GM19452 (cell line): ENCODE measurements at regions not wholly inside any gene's neighbourhood (a gene's known extent, or its start where the extent isn't known, plus 50 kb on each side); places are given as distances from the start of the nearest gene placed in this dataset.

Experiments
- ATAC-seq: cut with Tn5 transposase; IDR thresholded peaks from one replicate; pipeline ENCODE4 v1.9.1; 2021; ENCODE audit not compliant: unreplicated experiment

GRCh38 chr1:163406772-163407171, 85.0 kb downstream of the NUF2 start:
- no peak for ATAC-seq

DNA sequence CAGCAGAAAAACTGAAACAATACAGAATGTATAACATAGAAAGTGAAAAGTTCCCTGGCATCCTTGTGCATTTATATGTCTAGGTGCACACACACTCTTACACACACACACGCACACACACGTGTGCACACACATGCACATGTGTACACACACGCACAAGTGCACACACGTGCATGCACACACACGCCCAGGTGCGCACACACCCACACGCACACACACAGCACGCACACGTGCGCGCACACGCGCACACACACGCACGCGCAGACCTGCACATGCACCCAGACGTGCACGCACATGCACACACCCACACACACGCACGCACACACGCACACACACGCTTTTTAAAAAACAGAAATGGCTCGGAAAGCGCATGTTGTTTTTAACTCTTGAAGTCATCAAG, 86.5 kb downstream of the NUF2 start:
- ATAC-seq: no peak

- ATAC-seq: no peak
Measured at GRCh38 chr1:163410073-163410999, 88.6 kb downstream of the NUF2 start.

- no peak for ATAC-seq
Measured at GRCh38 chr1:163412221-163412620, 90.5 kb downstream of the NUF2 start.

DNA sequence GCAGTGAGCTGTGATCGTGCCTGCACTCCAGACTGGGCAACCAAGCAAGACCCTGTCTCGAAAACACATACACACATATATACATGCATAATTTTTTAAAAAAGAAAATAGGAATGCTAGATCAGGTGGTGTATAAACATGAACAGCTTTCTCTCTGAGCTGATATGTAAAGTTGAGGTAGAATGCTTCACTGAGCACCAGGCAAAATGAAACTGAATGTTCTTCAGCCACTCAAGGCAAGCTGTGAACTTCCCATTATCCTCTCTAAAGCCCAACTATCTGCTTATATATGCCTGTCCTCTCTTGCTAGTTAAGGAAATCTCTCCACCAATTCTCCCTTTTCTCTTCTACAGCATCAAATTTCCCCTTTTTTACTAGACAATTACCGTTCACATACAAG, 93.0 kb downstream of the NUF2 start:
- ATAC-seq: peak; percentile 90

DNA sequence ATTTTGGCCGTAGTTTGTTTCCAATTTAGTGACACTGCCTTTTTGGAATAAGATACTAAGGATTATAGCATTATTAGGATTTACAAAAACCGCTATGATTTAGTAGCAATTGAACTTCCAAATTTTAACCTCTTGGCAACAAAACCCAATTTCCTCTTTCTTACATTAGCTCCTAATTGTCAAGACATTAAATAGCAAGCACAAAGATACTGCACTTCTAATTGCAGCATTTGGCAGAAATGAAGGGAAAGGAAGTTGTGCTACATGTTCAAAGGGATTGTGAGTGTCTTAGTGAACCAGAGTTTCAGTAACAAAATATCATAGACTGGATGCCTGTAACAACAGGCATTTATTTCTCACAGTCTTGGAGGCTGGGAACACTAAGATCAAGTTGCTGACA, 99.9 kb downstream of the NUF2 start:
- ATAC-seq: no peak

DNA sequence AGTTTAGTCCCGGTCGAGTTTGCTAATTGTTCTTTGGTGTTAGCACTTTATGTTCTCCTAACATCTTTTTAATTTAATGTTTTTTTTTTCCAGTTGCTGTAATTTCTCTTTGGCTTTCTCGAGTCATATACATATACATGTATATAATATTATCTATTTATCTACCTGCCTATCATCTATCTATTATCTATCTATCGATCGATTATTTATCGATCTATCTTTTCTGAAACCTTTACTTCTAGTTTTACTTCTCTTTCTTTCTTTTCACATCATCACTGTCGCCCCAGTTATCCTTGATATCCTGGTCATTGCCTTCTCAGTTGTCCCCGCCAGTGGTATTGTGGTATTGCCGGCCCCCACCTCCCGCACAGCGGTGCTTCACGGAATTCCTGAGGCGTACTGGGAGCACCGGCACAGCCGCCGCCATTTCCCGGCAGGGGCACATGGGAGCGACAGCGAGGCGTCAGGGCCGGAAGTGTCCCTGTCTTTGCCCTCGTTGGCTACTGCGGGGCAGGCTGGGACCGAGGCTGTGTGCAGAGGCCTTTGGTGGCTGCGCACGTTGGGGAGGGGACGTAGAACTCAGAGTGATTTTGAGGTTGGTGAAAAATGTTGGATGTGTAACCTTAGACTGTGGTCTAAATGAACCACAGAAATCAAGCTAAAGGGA, 101.1 kb downstream of the NUF2 start:
- ATAC-seq: no peak

- no peak for ATAC-seq
Measured at GRCh38 chr1:163426505-163427251, 104.9 kb downstream of the NUF2 start.

- no peak for ATAC-seq
Measured at GRCh38 chr1:163427279-163427678, 105.5 kb downstream of the NUF2 start.

GRCh38 chr1:163436140-163436812, 114.5 kb downstream of the NUF2 start:
- ATAC-seq: no peak

DNA sequence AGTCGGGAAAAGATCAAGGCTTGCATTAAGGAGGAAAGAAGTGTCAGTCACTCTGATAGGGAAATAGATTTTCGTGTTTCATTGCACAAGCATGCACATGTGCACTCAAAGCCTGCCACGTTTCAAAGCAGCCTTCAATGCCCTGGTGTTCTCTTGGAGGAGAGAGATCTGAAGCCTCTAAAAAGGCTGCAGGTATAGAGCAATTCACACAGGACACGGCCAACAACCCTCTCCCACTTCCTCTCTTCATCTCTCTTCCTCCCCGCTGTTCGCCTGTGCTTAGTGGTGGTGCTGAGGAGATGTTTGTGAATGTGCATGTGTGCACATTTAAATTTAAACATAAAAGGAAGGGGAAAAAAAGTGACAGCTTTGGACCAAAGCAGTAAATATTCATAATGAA, 117.7 kb downstream of the NUF2 start:
- ATAC-seq: no peak

- no peak for ATAC-seq
Measured at GRCh38 chr1:163440090-163440489, 118.3 kb downstream of the NUF2 start.

DNA sequence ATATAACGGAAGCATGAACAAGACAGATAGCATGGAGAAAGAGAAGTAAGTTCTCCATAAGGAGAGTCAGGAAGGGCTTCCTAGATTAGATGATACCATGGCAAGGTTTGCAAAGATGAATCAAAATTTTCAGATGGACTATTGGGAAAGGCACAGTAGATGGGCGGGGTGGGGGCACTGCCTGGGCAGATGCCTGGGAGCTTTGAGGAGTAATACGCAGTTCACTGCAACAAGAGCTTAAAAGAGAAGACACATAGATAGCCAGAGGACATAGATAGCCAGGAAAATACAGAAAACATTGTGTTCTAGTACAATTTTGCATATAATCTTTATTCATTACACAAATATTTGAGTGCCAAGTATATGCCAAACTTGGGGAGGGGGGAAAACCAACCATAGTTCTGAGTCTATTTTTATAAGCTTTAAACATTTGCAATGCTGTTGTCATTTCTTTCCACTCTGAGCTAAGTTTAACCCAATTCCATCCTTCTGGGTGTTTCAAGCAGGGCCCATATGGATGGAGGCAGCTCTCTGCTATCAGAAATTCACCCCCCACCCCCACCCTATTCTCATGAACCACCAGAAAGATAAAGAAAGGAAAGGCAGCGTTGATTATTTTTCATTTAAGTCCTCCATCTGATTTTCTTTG, 120.6 kb downstream of the NUF2 start:
- ATAC-seq: no peak

GRCh38 chr1:163442895-163443294, 121.1 kb downstream of the NUF2 start:
- ATAC-seq: no peak

DNA sequence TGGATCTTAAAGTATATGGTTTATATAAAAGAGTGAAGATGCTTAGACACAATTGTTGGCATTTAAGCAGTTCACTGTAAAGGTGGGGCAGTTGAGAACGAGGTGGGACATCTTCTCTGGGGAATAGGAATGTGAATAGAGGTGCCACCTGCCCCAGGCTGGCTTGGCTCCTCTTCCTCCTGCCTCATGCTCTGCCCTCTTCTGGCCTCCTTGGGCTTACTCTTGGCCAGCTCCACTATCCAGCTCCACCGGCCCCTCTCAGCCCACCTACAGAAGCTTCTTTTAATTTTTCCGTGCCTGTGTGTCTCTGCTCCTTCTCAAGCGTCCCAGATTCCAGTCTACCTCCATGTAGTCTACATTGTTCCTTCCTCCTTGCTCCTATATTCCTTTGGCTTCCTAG, 122.1 kb downstream of the NUF2 start:
- ATAC-seq: no peak

DNA sequence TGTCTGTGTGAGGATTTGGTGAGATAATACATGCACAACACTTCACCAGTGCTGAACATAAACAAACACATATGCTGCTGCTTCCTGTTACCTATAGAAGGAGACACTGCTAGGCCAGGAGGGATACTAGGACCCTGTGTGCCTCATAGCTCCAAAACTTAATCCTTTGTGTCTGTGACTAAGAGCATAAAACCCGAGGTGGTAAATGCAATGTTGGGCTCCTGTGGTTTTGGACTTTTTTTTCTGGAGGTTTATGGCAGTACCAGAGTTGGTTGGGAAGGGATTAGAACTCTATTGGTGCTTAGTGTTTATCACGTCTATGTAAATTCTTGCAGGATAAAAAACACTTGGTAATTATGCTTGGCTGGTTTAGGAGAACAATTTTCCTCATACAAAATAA, 122.9 kb downstream of the NUF2 start:
- no peak for ATAC-seq

- no peak for ATAC-seq
Measured at GRCh38 chr1:163450986-163451385, 129.2 kb downstream of the NUF2 start.

DNA sequence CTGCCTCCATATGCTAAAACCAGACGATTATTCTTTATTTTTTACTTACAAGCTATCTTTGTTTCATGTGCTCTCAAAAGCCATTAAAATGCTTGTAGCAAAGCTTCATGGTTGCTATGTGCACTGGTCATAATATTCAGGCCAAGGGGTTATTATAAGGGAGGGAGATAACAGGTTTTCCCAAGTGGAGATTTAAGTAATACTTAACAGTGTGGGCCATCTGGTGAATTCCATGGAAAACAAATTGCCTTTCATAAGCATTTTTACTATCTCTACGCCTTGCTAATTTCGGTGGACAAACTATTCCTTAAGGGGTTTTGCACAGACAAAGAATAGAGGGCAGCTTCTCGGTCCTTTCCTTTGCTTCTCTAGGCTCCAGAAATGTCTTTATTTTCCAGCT, 137.8 kb downstream of the NUF2 start:
- ATAC-seq: no peak

GRCh38 chr1:163467289-163467688, 145.5 kb downstream of the NUF2 start:
- ATAC-seq: no peak

- no peak for ATAC-seq
Measured at GRCh38 chr1:163471779-163472650, 150.3 kb downstream of the NUF2 start.
